HUES64 (cell line): ENCODE measurements at regions not wholly inside any gene's neighbourhood (a gene's known extent, or its start where the extent isn't known, plus 50 kb on each side); places are given as distances from the start of the nearest gene placed in this dataset.
"Not testable (repeated sequence)": the region's sequence is repeated elsewhere in the genome, so short reads cannot be mapped to it uniquely, and the experiment has no call there.

Experiments
- H3K27ac ChIP-seq: 2 replicates; pipeline ENCODE4 v1.7.0; 2013; ENCODE audit warnings: low read depth, low read length, inconsistent platforms
- H3K27me3 ChIP-seq: 2 replicates; pipeline ENCODE4 v1.6.1; 2013; ENCODE audit warnings: mild to moderate bottlenecking, low read length; ENCODE audit not compliant: insufficient read depth
- H3K36me3 ChIP-seq: 2 replicates; pipeline ENCODE4 v1.6.1; 2013; ENCODE audit warnings: mild to moderate bottlenecking, low read length; ENCODE audit not compliant: insufficient read depth
- H3K4me1 ChIP-seq: 2 replicates; pipeline ENCODE4 v1.6.1; 2013; ENCODE audit warnings: mild to moderate bottlenecking, low read length, moderate library complexity; ENCODE audit not compliant: insufficient read depth
- H3K4me3 ChIP-seq: 2 replicates; pipeline ENCODE4 v1.5.1; 2013; ENCODE audit warnings: mild to moderate bottlenecking, low read length, moderate library complexity
- H3K9ac ChIP-seq: 2 replicates; pipeline ENCODE4 v1.6.1; 2013; ENCODE audit warnings: mild to moderate bottlenecking, low read depth, low read length
- H3K9me3 ChIP-seq: 2 replicates; pipeline ENCODE4 v1.6.1; 2013; ENCODE audit warnings: low read depth, low read length; ENCODE audit not compliant: insufficient read depth
- WGBS: fragments of 150-250, 120-280 bp; methylation state at CpG from one replicate; pipeline ENCODE4 v1.1.7; 2013; ENCODE audit warnings: missing lambda C conversion rate; 5-methylcytosine and 5-hydroxymethylcytosine counted together

GRCh38 chr1:29755412-29756015 is 519.2 kb downstream of the PTPRU start:
- not testable (repeated sequence) for H3K4me3 ChIP-seq, H3K27ac ChIP-seq, H3K9me3 ChIP-seq, H3K27me3 ChIP-seq, H3K36me3 ChIP-seq, H3K4me1 ChIP-seq, H3K9ac ChIP-seq
- 86% methylated on average over 5 of the region's 6 CpGs for WGBS

- Histone ChIP-seq H3K9ac (no peak overlapping the region), H3K4me1 (no peaks in the 10 kb centered on the region)
- WGBS = 92% methylated on average over 14 of the region's 14 CpGs
Measured at GRCh38 chr1:29754573-29755375, 518.5 kb downstream of the PTPRU start.

GRCh38 chr1:29753771-29754572 is 517.6 kb downstream of the PTPRU start:
- Histone ChIP-seq H3K36me3 (no peaks in the 10 kb centered on the region), H3K27me3 (no peaks in the 10 kb centered on the region), H3K9me3 (no peaks in the 10 kb centered on the region), H3K4me3 (no peak overlapping the region), H3K4me1 (no peaks in the 10 kb centered on the region), H3K27ac (no peak overlapping the region), H3K9ac (no peak overlapping the region)
- WGBS = 74% methylated on average over 3 of the region's 3 CpGs

More at GRCh38 chr1:29754573-29755375, 518.5 kb downstream of the PTPRU start:
- no peaks in the 10 kb centered on the region for H3K9me3 ChIP-seq
- H3K36me3 ChIP-seq = no peaks in the 10 kb centered on the region
- no peaks in the 10 kb centered on the region for H3K27me3 ChIP-seq
- H3K27ac ChIP-seq = no peak overlapping the region
- no peak overlapping the region for H3K4me3 ChIP-seq

GRCh38 chr1:29753244-29753643 is 516.9 kb downstream of the PTPRU start:
- Histone ChIP-seq H3K9ac (no peak overlapping the region), H3K9me3 (no peaks in the 10 kb centered on the region), H3K36me3 (no peaks in the 10 kb centered on the region), H3K27ac (no peak overlapping the region), H3K27me3 (no peaks in the 10 kb centered on the region), H3K4me3 (no peak overlapping the region), H3K4me1 (no peaks in the 10 kb centered on the region)
- WGBS = 79% methylated on average over 1 of the region's 1 CpG

GRCh38 chr1:29752141-29752540 is 515.8 kb downstream of the PTPRU start:
- H3K4me1 ChIP-seq = no peaks in the 10 kb centered on the region
- H3K4me3 ChIP-seq = no peak overlapping the region
- 21% methylated on average over 8 of the region's 8 CpGs for WGBS
- H3K9ac ChIP-seq = no peak overlapping the region
- no peaks in the 10 kb centered on the region for H3K36me3 ChIP-seq
- no peaks in the 10 kb centered on the region for H3K9me3 ChIP-seq
- H3K27ac ChIP-seq = no peak overlapping the region
- H3K27me3 ChIP-seq = no peaks in the 10 kb centered on the region

GRCh38 chr1:29749024-29749945 is 513.0 kb downstream of the PTPRU start:
- no peaks in the 10 kb centered on the region for H3K36me3 ChIP-seq
- H3K4me3 ChIP-seq = no peak overlapping the region
- H3K4me1 ChIP-seq = no peaks in the 10 kb centered on the region
- no peaks in the 10 kb centered on the region for H3K27me3 ChIP-seq
- no peak overlapping the region for H3K27ac ChIP-seq
- H3K9me3 ChIP-seq = no peaks in the 10 kb centered on the region
- WGBS = 80% methylated on average over 6 of the region's 6 CpGs
- no peak overlapping the region for H3K9ac ChIP-seq

DNA sequence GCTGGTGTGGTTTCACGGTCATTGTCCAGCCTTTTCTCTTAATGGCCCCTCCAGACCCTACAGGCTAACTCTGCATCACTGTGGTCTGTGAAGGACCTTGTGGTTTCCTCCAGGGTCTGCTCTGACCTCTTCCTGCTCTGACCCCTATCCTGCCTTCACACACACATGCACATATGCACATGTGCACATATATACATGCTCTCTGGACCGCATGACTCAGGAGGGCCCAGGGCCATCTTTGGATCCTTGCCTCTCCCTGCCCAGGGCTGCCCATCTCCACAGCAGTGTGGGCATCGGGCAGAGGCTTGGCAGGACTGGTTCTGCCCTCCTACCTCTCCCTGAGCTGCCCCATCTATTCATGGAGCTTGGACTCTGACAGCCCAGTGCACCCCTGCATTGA is 510.9 kb downstream of the PTPRU start:
- H3K27me3 ChIP-seq = no peaks in the 10 kb centered on the region
- H3K36me3 ChIP-seq = no peaks in the 10 kb centered on the region
- WGBS = 93% methylated on average over 3 of the region's 3 CpGs
- H3K4me3 ChIP-seq = no peak overlapping the region
- H3K9me3 ChIP-seq = no peaks in the 10 kb centered on the region
- H3K4me1 ChIP-seq = no peaks in the 10 kb centered on the region
- no peak overlapping the region for H3K27ac ChIP-seq
- no peak overlapping the region for H3K9ac ChIP-seq

GRCh38 chr1:29746076-29746665 is 509.8 kb downstream of the PTPRU start:
- H3K27ac ChIP-seq = no peak overlapping the region
- no peak overlapping the region for H3K4me3 ChIP-seq
- H3K9me3 ChIP-seq = no peaks in the 10 kb centered on the region
- H3K4me1 ChIP-seq = no peaks in the 10 kb centered on the region
- H3K36me3 ChIP-seq = no peaks in the 10 kb centered on the region
- no peak overlapping the region for H3K9ac ChIP-seq
- 89% methylated on average over 5 of the region's 5 CpGs for WGBS
- no peaks in the 10 kb centered on the region for H3K27me3 ChIP-seq

DNA sequence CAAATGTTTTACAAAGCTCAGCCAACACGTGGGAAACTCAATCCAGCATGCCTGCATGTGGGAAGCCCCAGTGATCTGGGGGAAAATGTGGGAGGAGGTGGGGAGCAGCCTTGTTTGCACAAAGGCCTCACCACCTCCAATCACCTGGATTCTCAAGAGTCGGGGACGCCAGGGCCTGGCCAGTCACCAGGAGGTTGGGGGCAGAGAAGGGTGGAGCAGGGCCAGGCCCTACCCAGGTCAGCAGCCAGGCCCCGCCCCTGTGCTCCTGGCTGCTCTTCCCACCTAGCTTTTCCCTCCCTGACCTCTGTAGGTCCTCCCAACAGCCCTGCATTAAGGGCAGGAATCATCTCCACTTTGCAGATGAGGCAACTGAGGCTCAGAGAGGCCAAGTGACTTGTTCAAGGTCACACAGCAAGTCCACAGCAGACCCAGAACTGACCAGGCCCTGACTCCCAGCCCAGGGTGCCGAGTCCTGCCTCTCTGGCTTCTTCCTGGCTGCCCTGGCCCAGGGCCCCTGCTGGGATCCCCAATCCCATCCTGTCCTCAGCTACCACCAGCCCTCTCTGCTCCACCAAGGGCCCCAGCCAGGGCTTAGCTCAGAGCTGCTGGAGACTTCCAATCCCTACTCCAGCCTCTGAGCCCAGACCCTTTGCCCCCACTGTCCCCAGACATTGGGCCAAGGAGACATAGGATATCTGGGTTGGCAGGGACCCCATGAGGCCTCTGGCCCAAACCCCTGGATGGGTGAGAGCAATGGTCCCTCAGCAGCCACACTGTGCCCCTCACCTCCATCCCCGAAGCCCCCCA is 508.6 kb downstream of the PTPRU start:
- H3K27me3 ChIP-seq = no peaks in the 10 kb centered on the region
- H3K9ac ChIP-seq = no peak overlapping the region
- H3K27ac ChIP-seq = no peak overlapping the region
- no peaks in the 10 kb centered on the region for H3K9me3 ChIP-seq
- WGBS = 78% methylated on average over 6 of the region's 6 CpGs
- H3K4me1 ChIP-seq = no peaks in the 10 kb centered on the region
- H3K4me3 ChIP-seq = no peak overlapping the region
- H3K36me3 ChIP-seq = no peaks in the 10 kb centered on the region

DNA sequence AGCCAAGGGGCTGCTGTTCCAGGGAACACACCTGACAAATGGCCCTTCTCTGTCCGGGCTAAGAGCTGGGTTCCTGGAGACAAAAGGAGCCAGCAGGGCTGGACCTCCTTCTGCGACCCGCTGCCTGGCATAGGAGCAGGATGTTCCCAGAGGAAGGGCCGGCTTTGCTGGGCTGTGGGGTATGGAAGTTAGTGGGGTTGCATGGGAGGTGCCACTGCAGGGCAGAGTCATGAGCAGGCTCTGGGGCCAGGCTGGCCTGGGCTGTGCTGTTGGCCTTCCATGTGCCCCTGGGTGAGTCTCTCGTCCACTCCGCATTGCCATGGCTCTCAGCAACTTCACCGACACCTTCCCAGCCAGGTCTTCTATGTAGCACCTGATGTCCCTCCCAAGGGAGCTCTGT is 507.6 kb downstream of the PTPRU start:
- Histone ChIP-seq H3K27me3 (no peaks in the 10 kb centered on the region), H3K27ac (no peak overlapping the region), H3K36me3 (no peaks in the 10 kb centered on the region), H3K9ac (no peak overlapping the region), H3K4me3 (no peak overlapping the region), H3K9me3 (no peaks in the 10 kb centered on the region), H3K4me1 (no peaks in the 10 kb centered on the region)
- WGBS = 88% methylated on average over 7 of the region's 7 CpGs
